ENCODE measurements at regions not wholly inside any gene's neighbourhood (a gene's known extent, or its start where the extent isn't known, plus 50 kb on each side); places are given as distances from the start of the nearest gene placed in this dataset.

DNA sequence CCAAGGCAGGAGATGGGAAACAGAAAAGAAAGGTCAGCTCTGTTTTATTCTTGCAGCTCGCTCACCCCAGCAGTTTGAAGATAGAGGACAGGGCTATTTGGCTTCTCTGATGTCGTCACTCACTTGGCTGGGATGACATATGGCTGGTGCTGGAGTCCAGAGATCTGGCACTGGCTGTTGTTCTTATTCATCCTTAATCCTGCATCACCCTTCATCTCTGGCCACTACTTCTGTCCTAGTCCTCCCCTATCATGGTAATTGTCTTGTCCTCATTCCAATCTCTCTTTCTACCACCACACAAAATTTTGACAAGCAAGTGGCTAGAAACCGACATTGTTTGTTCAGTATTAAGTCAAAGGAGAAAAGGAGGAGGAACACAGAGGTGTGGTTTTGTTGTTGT is 103.8 kb upstream of the PDE4B start:
- TF ChIP-seq CTCF (IDR thresholded peaks at IDR 0.05; ENCODE audit: low read depth, low read length, missing control alignments) = no peak
- DNase-seq (ENCODE audit: extremely low read depth, low read depth) = no peak
- H3K4me3 ChIP-seq (replicated peaks; ENCODE audit: low read depth, low read length) = no peak overlapping the region

GRCh38 chr1:65691152-65691900 is 101.4 kb upstream of the PDE4B start:
- H3K4me3 ChIP-seq (replicated peaks; ENCODE audit: low read depth, low read length) = no peak overlapping the region
- DNase-seq (ENCODE audit: extremely low read depth, low read depth) = no peak
- no peak for TF ChIP-seq CTCF (IDR thresholded peaks at IDR 0.05; ENCODE audit: low read depth, low read length, missing control alignments)

GRCh38 chr1:65691972-65692371 is 100.7 kb upstream of the PDE4B start:
- no peak overlapping the region for H3K4me3 ChIP-seq (replicated peaks; ENCODE audit: low read depth, low read length)
- no peak for DNase-seq (ENCODE audit: extremely low read depth, low read depth)
- TF ChIP-seq CTCF (IDR thresholded peaks at IDR 0.05; ENCODE audit: low read depth, low read length, missing control alignments) = no peak

DNA sequence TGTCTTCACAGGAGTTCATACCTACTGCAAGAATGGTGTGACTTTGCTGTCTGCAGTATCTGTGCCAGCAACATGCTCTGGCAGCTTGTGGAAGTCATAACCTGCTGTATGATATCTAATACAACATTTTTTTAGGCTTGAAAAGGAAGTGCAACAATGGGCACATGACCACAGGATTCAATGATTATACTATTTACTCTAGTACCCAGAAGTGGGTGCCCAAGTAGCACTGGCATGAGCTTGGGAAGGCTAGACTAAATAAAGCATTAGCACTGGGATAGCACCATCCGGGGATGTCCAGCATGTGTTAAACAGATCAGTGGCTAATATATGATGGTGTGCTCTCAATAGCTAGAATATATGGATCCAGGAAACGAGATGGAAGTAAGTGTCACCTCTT is 98.6 kb upstream of the PDE4B start:
- no peak for TF ChIP-seq CTCF (IDR thresholded peaks at IDR 0.05; ENCODE audit: low read depth, low read length, missing control alignments)
- H3K4me3 ChIP-seq (replicated peaks; ENCODE audit: low read depth, low read length) = no peak overlapping the region
- no peak for DNase-seq (ENCODE audit: extremely low read depth, low read depth)

DNA sequence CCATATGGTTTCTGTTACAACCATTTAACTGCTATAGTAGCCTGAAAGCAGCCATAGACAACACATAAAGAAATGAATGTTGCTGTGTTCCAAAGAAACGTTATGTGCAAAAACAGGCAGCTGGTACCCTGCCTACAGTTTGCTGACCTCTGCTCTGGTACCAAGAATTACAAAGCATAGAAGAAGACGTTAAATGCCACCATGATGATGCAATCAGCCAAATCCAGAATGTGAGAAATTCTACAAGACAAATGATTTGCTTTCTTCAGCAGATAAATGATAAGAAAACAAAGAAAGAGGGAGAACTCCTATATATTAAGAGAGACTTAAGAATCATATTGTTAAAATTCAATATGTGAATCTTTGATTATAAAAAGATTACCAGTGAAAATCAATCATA is 97.8 kb upstream of the PDE4B start:
- TF ChIP-seq CTCF (IDR thresholded peaks at IDR 0.05; ENCODE audit: low read depth, low read length, missing control alignments) = no peak
- H3K4me3 ChIP-seq (replicated peaks; ENCODE audit: low read depth, low read length) = no peak overlapping the region
- DNase-seq (ENCODE audit: extremely low read depth, low read depth) = no peak

GRCh38 chr1:65698590-65698989 is 94.1 kb upstream of the PDE4B start:
- H3K4me3 ChIP-seq (replicated peaks; ENCODE audit: low read depth, low read length) = no peak overlapping the region
- no peak for TF ChIP-seq CTCF (IDR thresholded peaks at IDR 0.05; ENCODE audit: low read depth, low read length, missing control alignments)
- no peak for DNase-seq (ENCODE audit: extremely low read depth, low read depth)

- no peak overlapping the region for H3K4me3 ChIP-seq (replicated peaks; ENCODE audit: low read depth, low read length)
- no peak for DNase-seq (ENCODE audit: extremely low read depth, low read depth)
Measured at GRCh38 chr1:65703853-65704252, 88.8 kb upstream of the PDE4B start.

More at GRCh38 chr1:65703853-65704252, 88.8 kb upstream of the PDE4B start:
- no peak for TF ChIP-seq CTCF (IDR thresholded peaks at IDR 0.05; ENCODE audit: low read depth, low read length, missing control alignments)

Data from HFF-Myc (cell line).